AG04449 (cell line): ENCODE measurements at regions not wholly inside any gene's neighbourhood (a gene's known extent, or its start where the extent isn't known, plus 50 kb on each side); places are given as distances from the start of the nearest gene placed in this dataset.
"Not testable (repeated sequence)": the region's sequence is repeated elsewhere in the genome, so short reads cannot be mapped to it uniquely, and the experiment has no call there.

Experiments
- CTCF ChIA-PET: fragments of 350-600 bp; formaldehyde crosslinking; extraction: SDS; loops from one replicate; lab custom pipeline; 2021; ENCODE audit warnings: antibody characterized with exemption; lab: Yijun Ruan, JAX
- POLR2A ChIA-PET: fragments of 400-600, 350-600 bp; formaldehyde crosslinking; extraction: SDS; loops from one replicate; lab custom pipeline; 2020; ENCODE audit warnings: antibody characterized with exemption, inconsistent platforms; lab: Yijun Ruan, JAX
- DNase-seq: peaks from one replicate; pipeline ENCODE4 v3.0.0-alpha.2; 2010; ENCODE audit warnings: low read depth, low spot score
- H3K4me3 ChIP-seq: 2 replicates; pipeline ENCODE4 v1.5.1; 2011; ENCODE audit warnings: low read depth, mild to moderate bottlenecking, control low read depth, low read length
- CTCF ChIP-seq: IDR thresholded peaks from one replicate; pipeline ENCODE4 v1.5.1; 2011; ENCODE audit warnings: mild to moderate bottlenecking, moderate library complexity, low read length, control low read depth, inconsistent platforms; ENCODE audit not compliant: insufficient read depth; ENCODE audit errors: missing control alignments

- CTCF ChIA-PET: no interaction called here
- TF ChIP-seq CTCF: no peak
- DNase-seq: no peak
- no peak overlapping the region for H3K4me3 ChIP-seq
- POLR2A ChIA-PET: no interaction called here
These were observed 169.0 kb downstream of the NEDD1 start for GRCh38 chr12:97075934-97076630.

- DNase-seq, POLR2A ChIA-PET, CTCF ChIA-PET, H3K4me3 ChIP-seq: not testable (repeated sequence)
These were observed 169.9 kb downstream of the NEDD1 start for GRCh38 chr12:97076912-97077311.

- CTCF ChIA-PET: no interaction called here
These were observed 175.0 kb downstream of the NEDD1 start for GRCh38 chr12:97082029-97082428.

GRCh38 chr12:97093187-97093683 lies 186.2 kb downstream of the NEDD1 start:
- DNase-seq: no peak
- H3K4me3 ChIP-seq: no peak overlapping the region
- POLR2A ChIA-PET: no interaction called here
- CTCF ChIA-PET: no interaction called here
- no peak for TF ChIP-seq CTCF

More at GRCh38 chr12:97082029-97082428, 175.0 kb downstream of the NEDD1 start:
- POLR2A ChIA-PET: no interaction called here
- no peak for DNase-seq
- H3K4me3 ChIP-seq: no peak overlapping the region
- no peak for TF ChIP-seq CTCF

- no peak for TF ChIP-seq CTCF
- CTCF ChIA-PET: no interaction called here
- POLR2A ChIA-PET: no interaction called here
- DNase-seq: no peak
- H3K4me3 ChIP-seq: no peak overlapping the region
These were observed 190.7 kb downstream of the NEDD1 start for GRCh38 chr12:97097734-97098133.

- no peak overlapping the region for H3K4me3 ChIP-seq
- TF ChIP-seq CTCF: no peak
- ChIA-PET CTCF (no interaction called here), POLR2A (no interaction called here)
- no peak for DNase-seq
These were observed 202.4 kb downstream of the NEDD1 start for GRCh38 chr12:97109441-97109840.

- POLR2A ChIA-PET: no interaction called here
- DNase-seq: no peak
- CTCF ChIA-PET: no interaction called here
- TF ChIP-seq CTCF: no peak
- no peak overlapping the region for H3K4me3 ChIP-seq
These were observed 205.1 kb downstream of the NEDD1 start for GRCh38 chr12:97112136-97112535.
